Muscle layer of colon (tissue), 2 donors: ENCODE measurements at regions not wholly inside any gene's neighbourhood (a gene's known extent, or its start where the extent isn't known, plus 50 kb on each side); places are given as distances from the start of the nearest gene placed in this dataset.
"Not testable (repeated sequence)": the region's sequence is repeated elsewhere in the genome, so short reads cannot be mapped to it uniquely, and the experiment has no call there.

Experiments
- H3K27ac ChIP-seq: one replicate; pipeline ENCODE4 v1.7.0; 2013; ENCODE audit warnings: low read depth, mild to moderate bottlenecking, low read length, moderate library complexity
- H3K27me3 ChIP-seq, 2 donors: one replicate each; pipeline ENCODE4 v1.7.0; 2013; ENCODE audit warnings: low read length in 2 of 2, mild to moderate bottlenecking in 2 of 2; ENCODE audit not compliant: insufficient read depth in 2 of 2, control insufficient read depth in 1 of 2
- H3K36me3 ChIP-seq: one replicate; pipeline ENCODE4 v1.7.0; 2013; ENCODE audit warnings: mild to moderate bottlenecking, low read length; ENCODE audit not compliant: insufficient read depth
- H3K4me1 ChIP-seq: one replicate; pipeline ENCODE4 v1.7.0; 2013; ENCODE audit warnings: mild to moderate bottlenecking, low read length; ENCODE audit not compliant: insufficient read depth
- H3K4me3 ChIP-seq, 2 donors: one replicate each; pipeline ENCODE4 v1.7.0; 2013; ENCODE audit warnings: low read length in 2 of 2, low read depth in 1 of 2, mild to moderate bottlenecking in 1 of 2, moderate library complexity in 1 of 2
- H3K9ac ChIP-seq: one replicate; pipeline ENCODE4 v1.7.0; 2013; ENCODE audit warnings: low read length
- H3K9me3 ChIP-seq: one replicate; pipeline ENCODE4 v1.7.0; 2013; ENCODE audit warnings: mild to moderate bottlenecking, low read length
- donor health status: abdominal sarcoma.
- donor health status: Adenocarcinoma of cecum.

DNA sequence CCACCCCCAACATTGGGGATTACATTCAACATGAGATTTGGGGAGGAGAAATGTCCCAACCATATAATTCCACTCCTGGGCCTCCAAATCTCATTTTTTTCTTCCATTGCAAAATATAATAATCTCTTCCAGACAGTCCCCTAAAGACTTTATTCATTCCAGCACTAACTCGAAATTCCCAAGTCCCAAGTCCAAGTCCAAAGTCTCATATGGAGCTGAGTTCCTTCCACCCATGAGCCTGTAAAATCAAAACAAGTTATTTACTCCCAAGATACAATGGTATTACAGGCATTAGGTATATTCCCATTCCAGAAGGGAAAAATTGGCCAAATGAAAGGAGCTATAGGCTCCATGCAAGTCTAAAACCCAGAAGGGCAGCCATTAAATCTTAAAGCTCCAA, 56.7 kb downstream of the P2RY1 start:
- Histone ChIP-seq H3K4me1 (no peaks in the 10 kb centered on the region), H3K9me3 (no peaks in the 10 kb centered on the region), H3K9ac (no peak overlapping the region), H3K4me3 (no peak overlapping the region), H3K27ac (no peak overlapping the region), H3K36me3 (no peaks in the 10 kb centered on the region), H3K27me3 (no peaks in the 10 kb centered on the region)

DNA sequence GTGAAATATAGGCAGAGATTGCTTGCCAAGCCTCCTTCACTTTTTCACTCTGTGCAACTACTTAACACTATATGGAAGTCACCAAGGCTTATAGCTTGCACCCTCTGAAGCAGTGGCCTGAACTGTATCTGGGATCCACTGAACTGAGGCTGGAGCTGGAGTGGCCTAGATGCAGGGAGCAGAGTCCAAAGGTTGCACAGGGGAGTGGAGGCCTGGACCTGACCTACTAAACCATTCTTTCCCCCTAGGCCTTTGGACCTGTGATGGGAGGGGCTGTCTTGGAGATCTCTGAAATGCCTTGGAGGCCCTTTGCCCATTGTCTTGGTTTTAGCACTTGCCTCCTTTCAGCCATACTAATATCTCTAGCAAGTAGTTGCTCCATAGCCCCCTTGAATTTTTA, 57.5 kb downstream of the P2RY1 start:
- no peaks in the 10 kb centered on the region for H3K9me3 ChIP-seq
- H3K4me3 ChIP-seq = no peak overlapping the region
- no peaks in the 10 kb centered on the region for H3K27me3 ChIP-seq
- no peaks in the 10 kb centered on the region for H3K4me1 ChIP-seq
- H3K36me3 ChIP-seq = no peaks in the 10 kb centered on the region
- no peak overlapping the region for H3K9ac ChIP-seq
- H3K27ac ChIP-seq = no peak overlapping the region

DNA sequence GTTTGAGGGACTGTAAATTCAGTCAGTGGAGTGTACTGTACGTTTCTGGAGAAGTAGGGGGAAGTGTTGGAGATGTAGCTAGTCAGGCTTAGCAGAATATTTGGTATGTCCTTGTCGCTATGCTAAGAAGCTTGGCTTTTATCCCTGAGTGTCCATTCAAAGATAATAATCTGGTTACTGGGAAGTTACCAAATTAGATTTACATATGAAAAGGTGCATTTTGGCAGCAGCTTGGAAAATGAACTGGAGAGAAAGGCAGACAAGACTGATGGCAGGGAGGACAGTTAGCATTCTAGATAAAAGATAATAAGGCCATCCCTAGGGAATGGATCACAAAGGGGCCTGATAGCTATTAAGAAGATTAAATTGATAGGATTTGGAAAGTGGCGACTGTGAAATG, 58.7 kb downstream of the P2RY1 start:
- Histone ChIP-seq H3K36me3 (no peaks in the 10 kb centered on the region), H3K27me3 (no peaks in the 10 kb centered on the region), H3K4me1 (no peaks in the 10 kb centered on the region), H3K9ac (no peak overlapping the region), H3K9me3 (no peaks in the 10 kb centered on the region), H3K4me3 (no peak overlapping the region), H3K27ac (no peak overlapping the region)

DNA sequence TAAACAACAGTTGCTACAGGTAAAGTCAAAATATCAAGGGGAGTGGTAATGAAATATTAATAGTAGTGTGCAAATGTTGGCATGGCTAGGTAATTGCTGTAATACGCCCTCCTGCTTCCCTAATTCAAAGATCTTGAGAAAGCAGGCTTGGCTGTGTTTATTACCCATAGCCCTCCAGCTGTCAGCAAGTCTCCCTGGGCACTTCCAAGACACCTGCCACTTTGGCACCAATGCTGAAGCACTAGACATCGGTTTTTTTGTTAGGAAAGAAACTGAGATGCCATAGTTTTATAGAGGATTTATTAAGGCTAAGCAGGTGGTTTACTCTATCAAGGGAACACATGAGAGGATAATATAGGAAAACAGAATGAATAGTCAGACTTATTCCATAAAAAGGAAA, 64.4 kb downstream of the P2RY1 start:
- Histone ChIP-seq H3K9ac (no peak overlapping the region), H3K27ac (no peak overlapping the region), H3K4me3 (no peak overlapping the region), H3K27me3 (no peaks in the 10 kb centered on the region), H3K9me3 (no peaks in the 10 kb centered on the region), H3K36me3 (no peaks in the 10 kb centered on the region), H3K4me1 (no peaks in the 10 kb centered on the region)

DNA sequence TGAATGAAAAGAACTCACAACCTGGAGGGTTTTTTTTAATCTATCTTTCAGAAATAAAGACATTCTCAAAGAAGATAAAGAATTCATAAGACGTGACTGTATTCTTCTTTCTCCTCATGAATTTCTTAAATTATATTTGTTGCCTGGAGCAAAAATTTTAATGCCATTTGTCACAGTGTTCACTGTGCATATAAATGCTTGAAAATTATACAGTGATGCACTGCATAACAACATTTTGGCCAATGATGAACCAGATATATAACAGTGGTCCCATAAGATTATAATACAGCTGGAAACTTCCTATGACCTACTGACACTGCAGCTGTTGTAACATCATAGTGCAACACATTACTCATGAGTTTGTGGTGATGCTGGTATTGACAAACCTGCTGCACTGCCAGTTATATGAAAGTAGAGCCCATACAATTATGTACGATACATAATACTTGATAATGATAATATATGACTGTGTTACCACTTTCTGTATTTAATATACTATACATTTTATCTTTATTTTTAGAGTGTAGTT, 67.3 kb downstream of the P2RY1 start:
- H3K4me1 ChIP-seq = no peaks in the 10 kb centered on the region
- no peak overlapping the region for H3K9ac ChIP-seq
- no peak overlapping the region for H3K4me3 ChIP-seq
- H3K27ac ChIP-seq = no peak overlapping the region
- no peaks in the 10 kb centered on the region for H3K27me3 ChIP-seq
- H3K9me3 ChIP-seq = no peaks in the 10 kb centered on the region
- H3K36me3 ChIP-seq = no peaks in the 10 kb centered on the region

DNA sequence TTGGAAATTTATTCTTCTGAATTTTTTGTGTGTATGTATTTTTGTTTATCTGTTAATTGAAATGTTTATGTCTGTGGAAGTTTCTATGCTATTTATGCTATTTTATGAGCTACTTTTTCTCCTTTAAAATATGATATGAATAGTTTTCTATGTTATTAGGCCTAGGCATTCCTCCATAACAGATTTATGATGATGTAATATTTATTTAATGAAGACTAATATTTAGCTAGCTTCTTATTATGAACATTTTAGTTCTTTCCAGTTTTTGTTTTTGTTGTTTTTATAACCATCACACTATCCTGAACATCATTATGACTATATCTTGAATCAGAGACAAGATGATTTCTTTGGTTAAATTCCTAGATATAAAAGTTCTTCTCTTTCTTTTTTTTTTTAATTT, 70.7 kb downstream of the P2RY1 start:
- no peak overlapping the region for H3K9ac ChIP-seq
- no peak overlapping the region for H3K27ac ChIP-seq
- no peaks in the 10 kb centered on the region for H3K36me3 ChIP-seq
- H3K4me1 ChIP-seq = no peaks in the 10 kb centered on the region
- no peaks in the 10 kb centered on the region for H3K9me3 ChIP-seq
- H3K27me3 ChIP-seq = no peaks in the 10 kb centered on the region
- H3K4me3 ChIP-seq = no peak overlapping the region

DNA sequence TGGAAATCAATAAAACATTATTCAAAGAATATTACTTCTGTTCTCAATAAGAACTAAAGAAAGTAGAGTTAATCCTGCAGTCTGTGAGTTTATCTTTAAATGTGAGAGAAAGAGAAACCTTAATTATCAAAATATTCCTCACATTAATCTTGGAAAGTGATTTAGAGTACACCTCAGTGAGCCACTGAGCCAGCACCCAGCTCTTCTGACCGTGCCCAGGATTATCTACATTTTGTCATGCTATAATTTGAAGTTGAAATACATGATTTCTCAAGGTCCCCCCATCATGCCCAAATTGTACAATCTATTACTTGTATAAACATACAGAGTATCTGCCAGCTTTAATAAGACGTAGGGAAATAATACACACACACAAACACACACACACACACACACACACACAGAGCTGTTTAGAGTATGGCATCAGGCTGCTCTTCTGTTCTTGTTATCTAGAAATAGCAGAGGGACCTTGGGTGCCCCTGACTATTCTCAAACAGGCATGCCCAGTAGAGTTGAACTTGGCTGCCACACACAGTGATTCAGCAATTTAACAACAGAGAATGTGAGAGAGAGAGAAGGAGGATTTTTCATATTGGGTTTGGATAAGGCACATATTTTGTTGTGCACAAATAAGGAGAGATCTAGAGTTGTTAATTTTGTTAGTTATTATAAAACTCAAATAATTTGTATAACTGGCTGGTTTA, 74.4 kb downstream of the P2RY1 start:
- H3K9me3 ChIP-seq = no peaks in the 10 kb centered on the region
- no peak overlapping the region for H3K9ac ChIP-seq
- H3K4me1 ChIP-seq = no peaks in the 10 kb centered on the region
- H3K4me3 ChIP-seq = no peak overlapping the region
- H3K27me3 ChIP-seq = no peaks in the 10 kb centered on the region
- no peak overlapping the region for H3K27ac ChIP-seq
- H3K36me3 ChIP-seq = no peaks in the 10 kb centered on the region

DNA sequence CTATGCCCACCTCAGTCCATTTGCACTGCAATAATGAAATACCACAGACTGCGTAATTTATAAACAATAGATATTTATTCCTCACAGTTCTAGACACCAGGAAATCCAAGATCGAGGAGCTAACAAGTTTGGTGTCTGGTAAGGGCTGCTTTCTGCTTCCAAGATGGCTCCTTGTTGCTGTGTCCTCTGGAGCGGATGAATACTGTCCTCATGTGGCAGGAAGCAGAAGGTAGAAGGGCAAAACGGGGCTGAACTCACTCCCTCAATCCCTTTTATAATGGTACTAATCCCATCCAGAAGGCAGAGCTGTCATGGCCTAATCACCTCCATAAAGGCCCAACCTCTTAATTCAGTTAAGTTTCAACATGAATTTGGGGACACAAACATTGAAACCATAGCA, 75.3 kb downstream of the P2RY1 start:
- Histone ChIP-seq H3K9ac (no peak overlapping the region), H3K4me1 (no peaks in the 10 kb centered on the region), H3K36me3 (no peaks in the 10 kb centered on the region), H3K27ac (no peak overlapping the region), H3K9me3 (no peaks in the 10 kb centered on the region), H3K27me3 (no peaks in the 10 kb centered on the region), H3K4me3 (no peak overlapping the region)

DNA sequence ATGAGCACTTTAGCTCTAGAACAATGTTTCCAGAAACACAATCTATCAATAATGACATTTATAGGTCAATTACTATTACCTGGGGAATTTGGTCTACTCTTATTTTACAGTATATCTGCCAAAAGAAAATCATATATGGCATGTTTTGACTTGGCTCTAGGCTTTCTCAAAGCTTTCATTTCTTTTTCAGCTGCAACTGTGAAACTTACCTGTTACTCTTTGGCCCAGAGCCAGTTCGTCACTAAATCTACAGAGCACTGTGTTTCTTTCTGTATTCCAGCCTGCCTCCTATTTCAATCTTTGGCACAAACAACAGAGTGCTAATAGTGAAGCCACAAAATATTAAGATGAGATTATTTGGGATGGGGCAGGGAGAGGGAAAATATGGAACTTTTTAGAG, 76.0 kb downstream of the P2RY1 start:
- Histone ChIP-seq H3K27ac (no peak overlapping the region), H3K4me3 (no peak overlapping the region), H3K9ac (no peak overlapping the region), H3K36me3 (no peaks in the 10 kb centered on the region), H3K9me3 (no peaks in the 10 kb centered on the region), H3K4me1 (no peaks in the 10 kb centered on the region), H3K27me3 (no peaks in the 10 kb centered on the region)

DNA sequence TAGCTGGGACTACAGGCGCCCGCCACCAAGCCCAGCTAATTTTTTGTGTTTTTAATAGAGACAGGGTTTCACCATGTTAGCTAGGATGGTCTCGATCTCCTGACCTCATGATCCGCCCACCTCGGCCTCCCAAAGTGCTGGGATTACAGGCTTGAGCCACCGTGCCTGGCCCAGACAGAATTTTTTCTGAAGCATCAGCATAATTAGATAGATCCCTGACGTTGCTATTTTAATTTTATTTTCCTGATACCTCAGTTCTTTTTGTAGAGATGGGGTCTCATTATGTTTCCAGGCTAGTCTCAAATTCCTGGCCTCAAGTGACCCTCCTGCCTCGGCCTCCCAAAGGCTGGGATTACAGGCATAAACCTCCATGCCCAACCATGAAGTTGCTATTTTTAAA, 79.8 kb downstream of the P2RY1 start:
- not testable (repeated sequence) for H3K4me3 ChIP-seq, H3K9ac ChIP-seq, H3K9me3 ChIP-seq, H3K27me3 ChIP-seq, H3K36me3 ChIP-seq, H3K4me1 ChIP-seq, H3K27ac ChIP-seq

DNA sequence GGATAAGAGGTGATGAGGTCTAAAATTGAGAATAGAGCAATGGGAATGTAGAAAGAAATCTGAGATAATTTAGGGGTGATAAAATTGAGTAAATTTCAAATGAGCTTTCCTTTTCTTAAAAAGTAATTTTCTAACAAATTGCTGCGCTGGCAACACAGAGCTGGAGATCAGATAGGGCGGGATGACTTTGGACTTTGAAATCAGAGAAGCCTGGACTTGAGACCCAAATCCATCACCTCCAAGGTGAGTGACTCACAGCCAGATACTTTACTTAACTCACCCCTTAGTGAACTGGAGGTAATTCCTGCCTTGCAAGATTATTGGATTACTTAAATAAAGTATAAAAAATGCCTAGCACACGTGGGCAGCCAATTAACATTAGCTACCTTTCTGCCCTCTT, 80.8 kb downstream of the P2RY1 start:
- H3K27me3 ChIP-seq = no peaks in the 10 kb centered on the region
- no peak overlapping the region for H3K9ac ChIP-seq
- no peak overlapping the region for H3K4me3 ChIP-seq
- H3K27ac ChIP-seq = no peak overlapping the region
- H3K36me3 ChIP-seq = no peaks in the 10 kb centered on the region
- H3K9me3 ChIP-seq = no peaks in the 10 kb centered on the region
- H3K4me1 ChIP-seq = no peaks in the 10 kb centered on the region

DNA sequence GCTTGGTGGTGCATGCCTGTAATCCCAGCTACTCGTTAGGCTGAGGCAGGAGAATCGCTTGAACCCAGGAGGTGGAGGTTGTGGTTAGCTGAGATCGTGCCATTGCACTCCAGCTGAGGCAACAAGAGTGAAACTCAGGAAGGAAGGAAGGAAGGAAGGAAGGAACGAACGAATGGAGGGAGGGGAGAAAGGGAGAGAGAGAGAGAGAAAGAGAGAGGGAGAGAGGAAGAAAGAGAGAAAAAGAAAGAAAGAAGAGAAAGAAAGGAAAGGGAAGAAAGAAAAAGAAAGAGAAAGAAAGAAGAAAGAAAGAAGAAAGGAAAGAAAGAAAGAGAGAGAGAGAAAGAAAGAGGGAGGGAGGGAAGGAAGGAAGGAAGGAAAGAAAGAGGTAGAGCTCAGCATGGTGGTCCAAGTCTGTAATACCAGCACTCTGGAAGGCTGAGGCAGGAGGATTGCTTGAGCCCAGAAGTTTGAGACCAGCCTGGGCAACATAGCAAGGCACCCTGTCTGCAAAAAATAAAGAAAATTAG, 81.9 kb downstream of the P2RY1 start:
- Histone ChIP-seq H3K4me3 (no peak overlapping the region), H3K27ac (no peak overlapping the region), H3K9me3 (no peaks in the 10 kb centered on the region), H3K4me1 (no peaks in the 10 kb centered on the region), H3K9ac (no peak overlapping the region), H3K36me3 (no peaks in the 10 kb centered on the region), H3K27me3 (no peaks in the 10 kb centered on the region)
